ENCODE measurements at regions not wholly inside any gene's neighbourhood (a gene's known extent, or its start where the extent isn't known, plus 50 kb on each side); places are given as distances from the start of the nearest gene placed in this dataset.

GRCh38 chr3:59653405-59654122, 603.7 kb upstream of the CFAP20DC start:
- DNase-seq (ENCODE audit: low read depth in 3 of 3): no peak

GRCh38 chr3:59644479-59645402, 594.9 kb upstream of the CFAP20DC start:
- no peak for DNase-seq (ENCODE audit: low read depth in 3 of 3)

- DNase-seq (ENCODE audit: low read depth in 3 of 3): no peak
These were observed 591.5 kb upstream of the CFAP20DC start for GRCh38 chr3:59641169-59641899.

GRCh38 chr3:59632760-59633573, 583.1 kb upstream of the CFAP20DC start:
- no peak for DNase-seq (ENCODE audit: low read depth in 3 of 3)

- no peak for DNase-seq (ENCODE audit: low read depth in 3 of 3)
These were observed 581.7 kb upstream of the CFAP20DC start for GRCh38 chr3:59631482-59631881.

GRCh38 chr3:59621037-59621436, 571.2 kb upstream of the CFAP20DC start:
- no peak for DNase-seq (ENCODE audit: low read depth in 3 of 3)

- no peak for DNase-seq (ENCODE audit: low read depth in 3 of 3)
These were observed 570.5 kb upstream of the CFAP20DC start for GRCh38 chr3:59620325-59620724.

- DNase-seq (ENCODE audit: low read depth in 3 of 3): no peak
These were observed 562.6 kb upstream of the CFAP20DC start for GRCh38 chr3:59612444-59612715.

GRCh38 chr3:59611649-59612443, 562.0 kb upstream of the CFAP20DC start:
- DNase-seq (ENCODE audit: low read depth in 3 of 3): no peak

GRCh38 chr3:59609657-59610348, 560.0 kb upstream of the CFAP20DC start:
- DNase-seq (ENCODE audit: low read depth in 3 of 3): no peak

- no peak for DNase-seq (ENCODE audit: low read depth in 3 of 3)
These were observed 558.5 kb upstream of the CFAP20DC start for GRCh38 chr3:59608356-59608755.

GRCh38 chr3:59607656-59608055, 557.8 kb upstream of the CFAP20DC start:
- no peak for DNase-seq (ENCODE audit: low read depth in 3 of 3)

GRCh38 chr3:59606638-59607266, 556.9 kb upstream of the CFAP20DC start:
- no peak for DNase-seq (ENCODE audit: low read depth in 3 of 3)

- no peak for DNase-seq (ENCODE audit: low read depth in 3 of 3)
These were observed 556.2 kb upstream of the CFAP20DC start for GRCh38 chr3:59605944-59606534.

GRCh38 chr3:59605318-59605717, 555.5 kb upstream of the CFAP20DC start:
- no peak for DNase-seq (ENCODE audit: low read depth in 3 of 3)

- DNase-seq (ENCODE audit: low read depth in 3 of 3): no peak
These were observed 551.7 kb upstream of the CFAP20DC start for GRCh38 chr3:59601486-59601885.

GRCh38 chr3:59600631-59601030, 550.8 kb upstream of the CFAP20DC start:
- DNase-seq (ENCODE audit: low read depth in 3 of 3): no peak

GRCh38 chr3:59596741-59597140, 546.9 kb upstream of the CFAP20DC start:
- no peak for DNase-seq (ENCODE audit: low read depth in 3 of 3)

- DNase-seq (ENCODE audit: low read depth in 3 of 3): no peak
These were observed 546.0 kb upstream of the CFAP20DC start for GRCh38 chr3:59595830-59596229.
